Dedifferentiated amniotic fluid mesenchymal stem cell (primary cell): ENCODE measurements at regions not wholly inside any gene's neighbourhood (a gene's known extent, or its start where the extent isn't known, plus 50 kb on each side); places are given as distances from the start of the nearest gene placed in this dataset.
A peak's percentile ranks its signal among the peaks of the same experiment; 100 is the strongest.
"Not testable (repeated sequence)": the region's sequence is repeated elsewhere in the genome, so short reads cannot be mapped to it uniquely, and the experiment has no call there.

ENCODE experiments used
- DNase-seq: peaks from one replicate; pipeline ENCODE4 v3.0.0-alpha.2; 2016; ENCODE audit errors: extremely low spot score

DNA sequence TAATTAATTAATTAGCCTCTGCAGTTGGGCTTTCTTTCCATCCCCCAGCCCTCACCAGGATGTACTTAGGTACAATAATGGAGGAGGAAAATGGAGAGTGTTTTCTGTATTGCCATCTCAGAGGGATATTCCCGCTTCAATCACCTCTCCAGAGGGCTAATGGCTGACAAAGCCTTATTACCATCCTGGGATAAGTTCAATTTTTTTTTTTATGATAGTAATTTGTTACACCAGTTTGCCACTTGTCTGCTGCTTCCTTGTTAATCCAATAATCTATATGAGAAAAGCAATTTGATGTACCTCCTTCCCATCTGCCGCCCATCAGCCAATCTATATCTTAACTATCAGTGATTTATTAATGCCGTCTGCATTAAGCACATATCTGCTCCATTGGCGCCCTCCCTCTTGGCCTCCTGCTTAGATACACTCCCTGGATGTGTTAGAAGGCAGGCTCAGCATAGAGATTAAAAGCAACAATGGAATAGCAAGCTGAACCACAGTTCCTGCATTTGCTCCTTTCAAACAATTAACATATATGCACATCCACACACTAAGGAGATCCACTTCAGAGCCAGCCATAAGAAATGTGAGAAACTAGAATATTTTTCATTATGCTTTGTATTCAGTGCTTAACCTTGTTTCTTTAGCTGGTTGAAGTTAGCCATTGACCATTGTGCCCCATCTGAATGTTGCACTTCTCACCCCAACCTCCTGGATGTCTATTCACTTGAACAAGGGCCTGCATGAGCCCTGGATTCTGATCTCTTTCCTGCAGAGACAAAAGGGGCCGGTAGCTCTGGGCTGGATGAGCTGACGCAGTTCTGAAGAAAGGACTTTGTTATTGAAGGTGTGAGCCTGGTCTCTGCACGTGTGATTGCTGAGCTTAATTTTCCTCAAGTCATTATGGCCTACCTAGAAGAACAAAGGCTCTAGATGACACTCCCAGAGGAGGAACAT lies 237.3 kb upstream of the GAP43 start:
- DNase-seq = no peak

GRCh38 chr3:115388166-115388565 lies 235.1 kb upstream of the GAP43 start:
- no peak for DNase-seq

GRCh38 chr3:115388811-115389210 lies 234.5 kb upstream of the GAP43 start:
- no peak for DNase-seq

GRCh38 chr3:115396801-115397200 lies 226.5 kb upstream of the GAP43 start:
- DNase-seq = no peak

DNA sequence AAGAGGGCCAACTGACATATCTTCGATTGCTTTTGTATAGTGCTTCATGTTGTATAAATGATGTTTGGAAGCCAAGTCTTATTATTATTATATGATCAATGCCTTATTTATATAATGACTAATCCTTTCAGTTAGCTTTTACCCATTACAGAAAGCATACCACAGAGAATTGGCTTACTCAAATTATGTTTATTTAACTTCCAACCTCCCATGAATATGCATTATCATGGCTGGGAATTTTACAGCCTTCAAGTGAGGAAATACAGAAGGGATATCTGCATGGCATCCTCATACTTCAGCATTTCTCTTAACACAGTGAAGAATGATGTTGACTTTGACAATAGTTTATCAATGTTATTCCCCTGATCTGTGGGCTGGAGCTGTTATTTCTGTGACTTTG lies 225.9 kb upstream of the GAP43 start:
- no peak for DNase-seq

DNA sequence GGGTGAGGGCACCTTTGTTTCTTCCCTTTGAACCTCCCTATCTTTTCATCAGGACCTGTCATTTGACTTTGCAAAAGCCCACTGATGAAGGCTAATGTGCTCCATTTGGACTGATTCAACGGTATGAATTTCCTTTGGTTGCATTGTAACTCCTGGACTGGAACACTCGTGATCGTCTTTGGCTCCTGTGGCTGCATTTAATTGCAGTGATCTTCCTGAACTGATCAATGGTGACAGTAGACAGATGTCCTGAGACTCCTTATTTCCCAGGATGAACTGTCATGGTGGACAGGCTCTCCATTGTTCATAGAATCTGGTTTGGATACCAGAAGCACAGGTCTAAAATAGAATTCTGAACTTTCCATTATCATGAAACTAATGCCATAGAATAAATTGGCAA lies 224.8 kb upstream of the GAP43 start:
- no peak for DNase-seq

DNA sequence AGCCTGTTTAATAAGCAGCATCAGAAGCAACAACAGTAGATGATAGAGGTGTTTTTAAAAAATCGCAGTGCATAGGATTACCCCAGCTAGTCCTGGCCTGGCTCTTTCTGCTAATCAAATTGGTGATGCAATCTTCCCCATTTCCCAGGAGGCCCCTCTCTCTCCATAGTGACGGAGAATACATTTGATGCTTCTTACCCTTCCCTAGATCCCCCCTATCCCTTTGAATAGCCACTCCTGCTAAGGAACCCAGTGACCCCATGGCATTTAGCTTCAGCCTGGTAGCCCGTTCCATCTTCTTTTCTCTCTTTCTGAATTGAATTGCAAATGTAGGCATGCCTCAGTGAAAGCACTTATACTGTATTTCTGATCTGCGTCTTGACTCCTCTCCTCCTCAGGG lies 223.6 kb upstream of the GAP43 start:
- no peak for DNase-seq

DNA sequence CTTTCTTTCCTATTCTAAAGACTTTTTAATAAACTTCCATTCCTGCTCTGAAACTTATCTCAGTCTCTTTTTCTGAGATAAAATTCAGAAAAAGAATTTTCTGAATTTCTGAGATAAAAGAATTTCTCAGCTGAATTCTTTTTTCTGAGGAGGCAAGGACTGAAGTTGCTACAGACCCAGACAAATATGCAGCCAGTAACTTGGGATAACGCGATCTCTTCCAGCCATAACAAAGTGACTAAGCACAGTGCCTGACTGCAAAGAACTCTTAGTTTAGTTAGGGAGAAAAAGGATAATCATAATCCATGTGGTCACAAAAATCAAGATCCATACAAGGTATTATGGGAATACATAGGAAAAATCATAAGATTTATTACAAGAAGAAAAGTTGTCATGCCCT lies 222.0 kb upstream of the GAP43 start:
- DNase-seq = peak; percentile 84

- peak; percentile 21 for DNase-seq
These were observed 221.3 kb upstream of the GAP43 start for GRCh38 chr3:115401851-115402501.

GRCh38 chr3:115402651-115403050 lies 220.7 kb upstream of the GAP43 start:
- no peak for DNase-seq

DNA sequence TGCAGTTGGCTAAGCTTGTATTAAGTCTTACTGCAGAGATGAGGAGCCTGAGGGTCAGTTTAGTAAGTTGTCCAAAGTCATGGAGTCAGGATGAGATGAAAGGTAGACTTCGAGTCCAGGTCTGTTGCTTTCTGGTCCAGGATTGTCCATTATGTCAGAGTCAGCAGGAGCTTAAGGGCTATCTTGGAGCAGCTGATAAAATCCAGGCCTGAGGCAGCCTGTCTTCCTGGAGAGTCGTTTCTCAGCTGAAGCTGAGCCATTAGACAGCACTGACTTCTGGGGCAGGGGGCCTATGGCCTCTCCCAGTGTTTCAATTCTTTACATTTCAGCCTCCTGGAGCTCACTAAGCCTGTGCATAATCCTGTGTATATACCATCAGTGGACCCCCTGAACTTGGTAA lies 219.5 kb upstream of the GAP43 start:
- DNase-seq = no peak

DNA sequence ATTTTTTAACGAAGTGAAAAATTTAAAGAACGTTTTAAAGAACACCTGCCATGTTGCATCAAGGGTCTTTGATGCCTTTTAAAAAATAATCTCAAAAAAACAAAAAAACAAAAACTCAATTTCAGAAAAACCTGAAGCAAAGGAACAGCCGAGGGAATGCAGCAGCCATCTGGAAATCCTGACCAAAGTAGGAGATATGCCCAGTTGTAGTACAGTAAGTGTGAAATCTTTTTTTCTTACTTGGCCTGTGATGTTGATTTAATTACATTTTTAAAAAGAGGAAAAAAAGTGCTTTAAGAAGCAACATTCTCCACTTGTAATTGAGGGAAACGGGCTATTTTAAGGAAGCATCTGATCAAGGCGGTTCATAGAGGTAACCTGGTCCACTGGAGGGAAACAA lies 213.7 kb upstream of the GAP43 start:
- no peak for DNase-seq

GRCh38 chr3:115414610-115415009 lies 208.7 kb upstream of the GAP43 start:
- not testable (repeated sequence) for DNase-seq

DNA sequence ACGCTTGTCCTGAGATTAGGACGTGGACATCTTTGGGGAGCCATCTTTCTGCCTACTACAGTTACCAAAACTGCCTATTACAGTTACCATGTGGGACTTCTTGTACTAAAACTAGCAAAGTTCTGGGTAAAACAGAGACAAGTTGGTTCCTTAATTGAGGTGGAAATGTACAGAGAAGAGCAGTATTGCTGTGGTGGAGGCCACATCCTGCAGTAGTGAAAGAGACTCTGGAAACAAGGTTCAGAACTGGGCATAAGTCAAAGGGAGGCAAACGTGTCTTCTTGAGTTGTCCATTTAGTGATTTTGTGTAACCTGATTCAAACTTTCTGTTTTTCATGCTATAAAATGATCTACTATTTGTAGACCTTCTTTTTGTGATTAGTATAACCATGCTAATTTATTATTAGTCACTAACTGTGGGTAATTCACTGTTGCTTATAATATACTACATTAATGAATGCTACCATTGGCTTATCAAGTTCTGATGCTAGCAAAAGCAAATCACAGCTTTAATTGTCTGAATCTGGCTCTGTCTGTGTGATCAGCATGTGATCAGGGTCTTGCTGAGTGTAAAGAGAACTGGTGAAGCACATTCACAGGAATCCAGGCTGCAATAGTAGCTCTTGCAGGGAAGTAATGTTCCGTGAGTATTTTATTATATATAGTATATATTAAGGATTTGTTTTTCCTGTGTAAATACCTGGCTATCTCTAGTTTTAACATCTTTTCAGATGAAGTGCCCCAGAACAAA lies 207.9 kb upstream of the GAP43 start:
- DNase-seq = no peak

GRCh38 chr3:115418583-115418982 lies 204.7 kb upstream of the GAP43 start:
- DNase-seq = no peak

GRCh38 chr3:115420086-115420485 lies 203.2 kb upstream of the GAP43 start:
- DNase-seq = no peak

DNA sequence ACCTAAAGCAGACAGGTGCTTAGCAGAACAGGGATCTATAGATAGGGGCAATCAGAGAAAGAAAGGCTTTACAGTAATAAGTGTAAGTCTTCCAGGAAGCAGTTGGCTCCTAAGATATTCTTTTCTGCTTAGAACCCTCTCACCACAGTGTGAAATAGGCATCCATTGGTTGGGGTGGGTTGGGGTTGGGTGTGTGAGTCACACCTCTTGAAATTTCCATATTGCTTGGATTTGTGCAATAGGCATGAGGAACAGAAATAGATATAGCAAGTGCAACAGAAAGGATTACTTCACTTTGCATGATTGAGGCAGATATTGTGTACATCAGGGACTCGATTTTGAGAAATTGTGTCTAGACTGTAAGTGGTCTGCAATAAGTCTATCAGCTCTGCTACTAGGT lies 200.1 kb upstream of the GAP43 start:
- no peak for DNase-seq

DNA sequence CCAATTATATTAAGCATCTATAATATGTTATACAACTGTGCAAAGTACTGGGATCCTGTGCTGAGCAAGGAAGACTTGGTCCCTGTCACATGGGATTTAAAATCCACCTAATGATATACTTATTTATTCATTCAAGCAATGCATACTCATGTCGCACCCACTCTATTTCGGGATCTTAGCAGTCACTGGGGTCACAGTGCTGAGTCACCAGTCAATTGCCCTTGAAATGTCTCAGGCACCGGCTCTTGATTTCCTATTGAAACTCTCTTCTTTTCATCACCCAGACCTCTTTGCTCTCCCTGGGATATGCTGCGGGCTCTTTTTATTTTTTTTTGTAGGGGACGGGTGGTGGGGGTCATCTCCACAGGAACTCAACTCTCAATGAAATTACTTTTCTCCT lies 194.5 kb upstream of the GAP43 start:
- DNase-seq = no peak

DNA sequence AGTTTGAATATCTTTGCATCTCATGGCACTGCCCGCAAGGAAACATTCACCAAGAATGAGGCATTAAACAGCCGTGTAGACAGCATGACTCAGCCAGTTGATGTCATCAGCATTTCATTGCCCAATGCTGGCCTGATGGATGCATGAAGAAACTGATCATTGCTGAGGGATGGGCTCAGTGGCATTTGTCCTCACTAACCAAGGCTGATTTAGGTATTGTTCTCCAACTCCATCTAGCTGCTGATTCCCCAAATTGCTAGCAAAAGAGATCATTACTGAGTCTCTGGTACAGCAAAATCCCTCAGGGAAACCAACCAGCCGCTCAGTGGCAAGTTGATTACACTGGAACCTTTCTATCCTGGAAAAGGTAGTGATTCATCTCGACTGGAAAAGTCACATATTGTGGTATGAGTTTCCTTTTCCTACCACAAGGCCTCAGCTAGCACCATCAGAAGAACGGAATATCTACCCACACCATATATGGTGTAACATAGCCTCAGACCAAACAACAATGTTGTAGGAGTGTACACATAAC lies 186.5 kb upstream of the GAP43 start:
- peak; percentile 89 for DNase-seq

DNA sequence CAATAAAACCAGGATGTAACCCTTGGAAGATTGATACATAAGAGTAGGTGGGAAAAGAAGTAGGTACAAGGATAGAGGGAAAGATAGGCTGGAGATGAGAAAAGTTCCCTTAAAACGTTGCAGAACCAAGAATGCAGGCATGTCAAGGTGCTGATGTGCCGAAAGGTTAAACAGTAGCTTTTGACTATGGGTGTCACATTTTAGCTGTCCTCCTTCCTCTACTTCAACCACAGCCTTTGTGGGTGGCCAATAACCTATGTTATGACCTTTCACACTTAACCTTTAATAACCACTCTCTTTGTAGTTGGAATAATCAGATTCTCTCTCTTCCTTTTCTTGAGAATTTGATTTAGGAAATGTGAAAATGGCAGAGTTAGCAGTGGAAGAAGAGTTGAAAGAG lies 184.5 kb upstream of the GAP43 start:
- no peak for DNase-seq

DNA sequence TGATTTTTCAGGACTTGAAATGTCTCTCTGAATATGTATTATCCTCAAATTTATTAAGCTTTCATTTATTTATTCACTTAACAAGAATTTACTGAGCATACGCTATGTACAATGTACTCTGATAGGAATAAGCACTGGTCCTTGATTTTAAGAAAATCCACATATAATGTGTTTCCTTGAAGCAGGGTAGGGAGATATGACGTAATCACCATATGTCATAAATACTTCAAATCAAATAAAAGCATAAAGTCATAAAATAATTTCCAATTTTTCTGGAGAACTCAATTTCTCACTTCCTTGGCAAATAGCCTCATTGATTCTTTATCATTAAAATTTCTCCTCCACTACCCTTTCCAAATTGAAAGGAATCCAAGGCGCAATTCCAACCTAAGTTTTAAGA lies 177.8 kb upstream of the GAP43 start:
- no peak for DNase-seq

DNA sequence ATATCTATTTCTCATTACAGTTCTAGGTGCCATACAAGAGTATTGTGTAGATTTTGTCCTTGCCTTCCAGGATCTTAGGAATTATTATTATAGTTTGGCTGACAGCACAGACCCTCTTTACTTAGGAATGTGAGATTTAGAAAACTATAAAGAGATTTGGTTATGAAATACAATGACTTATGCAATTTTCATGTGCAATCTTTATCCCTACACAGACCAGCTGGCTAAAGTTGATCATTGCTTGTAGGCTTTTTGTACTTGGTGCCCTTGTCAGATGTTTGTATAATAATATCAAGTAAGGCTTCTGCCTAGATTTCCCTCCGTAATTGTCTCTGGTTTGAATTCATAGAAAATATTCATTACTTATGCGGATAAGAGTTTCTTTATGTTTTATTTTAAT lies 174.5 kb upstream of the GAP43 start:
- DNase-seq = no peak
